Left colon (tissue), 2 donors: ENCODE measurements at regions not wholly inside any gene's neighbourhood (a gene's known extent, or its start where the extent isn't known, plus 50 kb on each side); places are given as distances from the start of the nearest gene placed in this dataset.

ENCODE experiments used
- ATAC-seq: fragments of 200-7000 bp; cut with Tn5 transposase; one replicate; pipeline ENCODE4 v1.9.1; 2020; ENCODE audit warnings: mild to moderate bottlenecking, moderate library complexity
- DNase-seq, 2 donors: peaks; one replicate each; pipeline ENCODE4 v3.0.0-alpha.2; 2020
- intact Hi-C, 2 donors: fragments of 100-400 bp; cut with DNase I in 1 of 2; cut with micrococcal nuclease in 1 of 2; formaldehyde crosslinking; loops; one replicate each; pipeline versions ENCODE4 v1.11.2 to v1.14.0; 2022; cut with DNase I, micrococcal nuclease
- donor health status: DM: no; HTN: no; CAD: no.
- donor health status: DM: yes; HTN: yes; CAD: no.

DNA sequence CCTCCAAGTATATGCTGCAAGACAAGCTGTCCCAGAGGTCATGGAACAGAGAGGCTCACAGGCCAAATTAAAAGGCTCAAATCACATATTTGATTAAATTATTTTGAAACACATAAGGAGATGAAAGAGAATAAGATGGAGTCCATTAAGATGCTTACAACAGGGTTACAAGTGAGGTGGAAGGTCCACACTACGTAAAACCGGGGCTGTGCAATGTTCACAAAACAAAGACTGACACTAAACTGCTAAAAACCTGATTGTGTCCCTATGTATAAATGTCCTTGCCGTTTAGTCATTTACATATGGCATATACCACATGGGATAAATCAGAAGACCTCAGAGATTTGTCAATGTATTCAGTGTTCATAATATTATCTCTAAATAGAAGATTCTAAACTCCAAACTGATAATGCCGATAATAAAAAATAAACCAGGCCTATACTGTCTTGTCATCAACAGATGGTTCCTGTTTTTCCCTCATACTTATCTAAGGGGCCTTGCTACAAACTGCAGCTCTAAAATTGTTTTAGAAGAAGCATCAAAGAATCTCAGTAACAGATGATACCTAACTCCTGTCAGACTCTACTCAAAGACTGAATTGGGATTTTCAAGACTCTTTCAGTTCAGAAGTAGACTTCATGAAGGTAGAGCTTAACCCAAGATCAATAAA, 51.8 kb upstream of the RIPOR2 start:
- no peak for ATAC-seq
- no peak for DNase-seq
- intact Hi-C loops: no loop called here

DNA sequence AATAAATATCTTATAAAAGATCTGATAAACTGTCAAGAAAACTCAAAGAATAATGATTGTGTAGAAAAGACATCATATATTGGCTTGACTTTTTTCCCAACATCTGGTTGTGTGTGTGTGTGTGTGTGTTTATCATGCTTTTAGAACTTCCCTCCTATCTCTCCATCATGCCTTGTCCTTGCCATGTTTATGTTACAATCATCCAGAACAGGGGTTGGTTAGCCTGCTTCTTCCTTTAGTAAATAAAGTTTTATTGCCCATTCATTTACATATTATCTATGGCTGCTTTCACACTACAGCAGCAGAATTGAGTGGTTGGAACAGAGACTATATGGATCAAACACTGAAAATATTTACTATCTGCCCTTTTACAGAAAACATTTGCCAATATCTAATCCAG, 52.8 kb upstream of the RIPOR2 start:
- DNase-seq (no peak), ATAC-seq (peak; percentile 56)
- intact Hi-C loops: no loop called here

DNA sequence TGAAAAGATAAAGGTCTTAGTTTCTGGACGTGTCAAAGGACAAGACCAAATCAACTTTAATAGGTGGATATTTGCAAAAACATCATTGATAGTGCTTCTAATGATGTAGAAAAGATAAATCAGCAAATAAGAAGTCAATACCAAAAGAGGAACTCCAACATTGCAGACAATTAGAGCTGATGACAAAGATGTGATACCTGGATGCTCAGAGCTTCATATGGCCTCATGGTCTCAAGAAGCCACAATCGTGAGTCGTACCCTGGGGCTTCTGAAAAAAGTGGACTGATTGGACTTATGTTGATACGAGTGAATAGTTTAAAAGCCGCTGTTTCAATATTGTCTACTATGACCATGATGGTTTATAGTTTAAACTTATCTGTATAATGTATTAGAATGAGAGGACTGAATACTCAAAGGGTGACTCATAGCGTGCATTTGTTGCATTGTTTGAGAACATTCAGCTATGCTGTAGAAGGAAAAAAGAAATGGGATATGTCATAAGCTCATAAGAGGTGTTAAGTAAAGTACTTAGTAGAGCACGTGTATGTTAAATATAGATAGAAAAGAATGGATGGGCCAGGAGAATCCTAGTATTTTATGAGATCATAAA, 54.6 kb upstream of the RIPOR2 start:
- intact Hi-C loops: loop anchor here in 1 of 2 donors (10.0 kb wide), 1 partner anchor 136 kb away; no protein-coding TSS in a partner anchor
- DNase-seq (no peak), ATAC-seq (no peak)

DNA sequence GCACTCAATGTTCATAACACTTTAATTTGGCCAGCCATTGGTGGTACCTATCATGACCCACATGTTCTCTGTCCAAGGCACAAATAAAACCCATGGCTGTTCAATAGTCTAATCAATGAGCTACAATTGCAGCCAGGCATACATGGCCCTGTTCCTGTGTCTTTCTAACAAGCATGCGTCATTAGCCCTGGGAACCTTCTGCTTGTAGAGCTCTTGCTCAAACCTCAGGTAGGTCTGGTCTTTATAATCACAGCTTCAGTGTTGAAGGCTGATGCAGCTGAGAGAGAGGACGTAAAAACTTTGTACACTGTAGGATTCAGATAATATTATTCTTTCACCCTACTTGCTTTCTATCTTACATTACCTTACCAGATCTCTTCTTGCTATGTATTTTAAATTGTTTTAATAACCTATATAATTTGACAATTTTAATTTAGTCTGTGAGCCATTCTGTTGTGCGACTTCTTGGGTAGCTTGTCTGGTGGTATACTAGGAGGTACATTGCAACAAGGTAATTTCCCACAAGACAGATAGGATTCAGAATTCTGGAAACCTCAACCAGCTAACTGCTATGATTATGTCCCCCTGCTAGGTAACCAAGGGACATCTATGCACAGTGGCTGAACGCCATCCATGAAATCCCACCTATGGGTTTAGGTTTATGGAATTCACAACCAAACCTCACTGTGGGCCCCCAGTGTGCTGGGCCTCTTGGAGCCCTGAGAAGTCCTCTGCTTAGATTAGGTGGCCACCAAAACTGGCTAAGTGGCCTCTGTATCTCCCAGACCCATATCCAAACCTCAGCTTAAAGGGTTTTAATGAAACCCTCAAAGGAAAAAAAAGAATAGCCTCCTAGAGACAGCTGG, 55.4 kb upstream of the RIPOR2 start:
- intact Hi-C loops: loop anchor here in 1 of 2 donors (10.0 kb wide), 1 partner anchor 136 kb away; no protein-coding TSS in a partner anchor
- no peak for ATAC-seq

DNA sequence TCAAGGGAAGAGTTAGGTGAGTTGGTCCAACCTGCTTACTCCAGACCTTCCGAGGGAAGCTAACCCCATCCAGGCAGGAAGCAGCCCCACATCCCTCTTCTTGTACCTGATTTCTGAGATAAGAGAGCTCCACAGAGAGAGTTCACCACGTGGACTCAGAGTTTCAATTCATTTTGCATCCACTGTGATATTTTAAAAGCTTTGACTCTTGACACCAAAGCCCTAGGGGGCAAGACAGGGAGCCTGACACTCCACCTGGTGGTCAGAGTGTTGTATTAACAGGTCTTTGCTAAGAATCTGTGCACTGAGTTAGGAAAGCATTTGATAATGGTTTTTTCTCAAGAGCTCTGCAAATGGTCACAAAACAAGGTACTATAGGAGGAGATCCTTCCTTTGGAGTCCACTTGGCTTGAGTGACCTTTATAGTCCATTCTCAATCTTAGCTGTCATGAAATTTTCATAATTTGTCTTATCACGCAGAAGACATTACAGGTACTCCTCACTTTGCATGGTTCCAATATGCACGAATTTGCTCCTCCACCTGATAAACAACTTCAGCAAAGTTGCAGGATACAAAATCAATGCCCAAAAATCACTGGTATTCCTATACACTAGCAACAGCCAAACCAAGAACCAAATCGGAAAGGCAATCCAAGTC, 56.2 kb upstream of the RIPOR2 start:
- DNase-seq (peak in 1 of 2 donors; percentile 37), ATAC-seq (peak; percentile 84)
- intact Hi-C loops: loop anchor here in 1 of 2 donors (10.0 kb wide), 1 partner anchor 137 kb away; no protein-coding TSS in a partner anchor

More for the DNA sequence above, 55.4 kb upstream of the RIPOR2 start:
- no peak for DNase-seq

DNA sequence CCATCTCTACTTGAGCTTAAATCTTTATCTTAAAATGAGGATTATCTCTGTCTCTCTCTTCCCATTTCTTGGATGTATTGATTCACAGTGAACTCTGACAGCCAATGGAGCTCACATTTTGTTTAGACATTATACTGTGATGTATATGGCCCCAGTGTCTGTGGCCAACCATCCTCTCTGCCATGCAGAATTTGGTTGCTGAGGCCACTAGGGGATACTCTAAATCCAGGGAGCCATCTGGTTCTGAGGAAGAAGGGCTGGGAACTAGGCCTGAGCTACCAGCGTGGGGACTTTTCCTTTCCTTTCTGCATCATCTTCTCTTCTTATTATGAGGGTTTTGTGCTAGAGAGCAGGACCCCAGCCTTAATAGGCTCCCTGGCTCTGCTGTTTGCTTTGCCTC, 59.1 kb upstream of the RIPOR2 start:
- DNase-seq (no peak), ATAC-seq (no peak)
- intact Hi-C loops: loop anchor here in 1 of 2 donors (10.0 kb wide), 1 partner anchor 140 kb away; no protein-coding TSS in a partner anchor

DNA sequence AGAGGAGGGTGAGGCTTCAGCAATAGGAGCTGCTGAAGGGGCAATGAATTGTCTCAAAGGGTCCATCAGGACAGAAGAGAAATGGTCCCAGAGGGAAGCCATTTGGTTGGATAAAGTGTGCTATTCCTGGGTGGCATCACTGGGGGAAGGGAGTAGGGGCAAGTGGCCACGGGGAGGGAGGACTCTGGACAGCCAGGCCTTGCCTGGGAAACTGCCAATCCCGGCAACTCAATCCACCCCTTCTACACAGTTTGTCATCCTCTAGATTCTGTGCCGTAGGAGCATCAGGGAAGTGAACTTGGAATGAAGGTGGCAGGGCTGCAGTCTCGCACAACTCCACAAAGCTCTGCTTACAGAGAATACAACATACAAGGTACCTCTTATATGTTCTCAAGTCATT, 59.5 kb upstream of the RIPOR2 start:
- ATAC-seq (no peak), DNase-seq (no peak)
- intact Hi-C loops: loop anchor here in 1 of 2 donors (10.0 kb wide), 1 partner anchor 140 kb away; no protein-coding TSS in a partner anchor

DNA sequence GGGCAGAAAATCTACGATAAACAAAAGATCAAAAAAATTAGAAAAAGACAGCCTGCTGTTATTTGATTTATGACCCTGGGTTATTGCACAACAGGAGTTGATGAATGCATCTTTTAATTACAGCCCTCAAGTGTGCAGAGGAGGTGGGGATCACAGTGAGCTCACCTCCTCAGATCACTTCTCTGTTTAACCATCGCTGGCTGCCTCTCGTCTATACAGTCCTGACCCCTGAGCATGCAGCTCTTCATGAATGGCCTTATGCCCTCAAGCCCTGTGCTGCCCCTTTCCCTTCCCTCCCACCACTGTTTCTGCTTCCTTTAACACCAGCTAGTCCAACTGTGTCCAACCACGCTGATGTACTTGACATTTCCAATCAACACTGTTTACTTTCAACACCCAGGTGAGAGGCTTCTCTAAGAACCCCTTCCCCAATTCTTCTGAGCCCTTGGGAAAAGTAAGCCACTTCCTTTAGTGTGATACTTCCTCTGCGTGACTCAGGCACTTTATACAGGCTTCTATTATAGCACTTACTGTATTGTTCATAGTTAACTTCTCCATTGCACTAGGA, 60.6 kb upstream of the RIPOR2 start:
- DNase-seq (no peak), ATAC-seq (no peak)
- intact Hi-C loops: loop anchor here in 1 of 2 donors (10.0 kb wide), 1 partner anchor 142 kb away; no protein-coding TSS in a partner anchor

DNA sequence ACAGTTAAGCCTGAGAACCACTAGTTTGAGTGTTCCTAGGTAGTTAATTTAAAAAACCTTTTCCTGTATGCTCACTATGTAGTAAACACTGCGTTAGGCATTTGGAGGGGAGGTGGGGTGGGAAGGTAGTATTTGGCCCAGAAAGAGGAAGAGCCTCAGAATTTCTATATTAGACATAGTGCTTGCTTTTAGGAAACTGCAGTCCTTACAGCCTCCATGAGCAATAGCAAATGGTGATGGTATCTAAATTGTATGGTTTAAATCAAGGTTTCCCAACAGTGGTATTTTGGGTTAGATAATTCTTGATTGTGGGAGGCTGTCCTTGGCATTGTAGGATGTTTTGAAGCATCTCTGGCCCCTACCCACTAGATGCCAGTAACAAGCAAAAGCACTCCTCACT, 61.5 kb upstream of the RIPOR2 start:
- DNase-seq: no peak
- intact Hi-C loops: loop anchor here in 1 of 2 donors (10.0 kb wide), 1 partner anchor 142 kb away; no protein-coding TSS in a partner anchor
- no peak for ATAC-seq

DNA sequence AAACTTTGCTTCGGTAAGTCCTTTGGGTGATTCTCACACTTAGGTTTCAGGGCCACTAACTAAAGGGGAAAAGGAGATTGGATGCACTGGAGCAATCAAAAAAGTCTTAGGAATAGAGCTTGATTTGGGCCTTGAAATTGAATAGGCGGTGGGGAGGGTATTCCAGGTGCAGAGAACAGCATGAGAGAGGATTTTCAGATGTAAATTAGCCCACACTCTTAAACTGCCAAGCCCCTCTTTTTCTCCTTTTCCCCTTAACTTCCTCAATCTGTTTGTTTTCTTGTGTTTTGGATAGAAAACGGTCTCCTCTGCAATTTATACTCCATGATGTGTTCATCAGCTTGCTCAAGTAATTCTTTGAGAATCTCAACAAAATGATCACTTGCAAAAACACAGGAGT, 62.1 kb upstream of the RIPOR2 start:
- intact Hi-C loops: loop anchor here in 1 of 2 donors (10.0 kb wide), 1 partner anchor 143 kb away; no protein-coding TSS in a partner anchor
- DNase-seq: no peak
- ATAC-seq: no peak

DNA sequence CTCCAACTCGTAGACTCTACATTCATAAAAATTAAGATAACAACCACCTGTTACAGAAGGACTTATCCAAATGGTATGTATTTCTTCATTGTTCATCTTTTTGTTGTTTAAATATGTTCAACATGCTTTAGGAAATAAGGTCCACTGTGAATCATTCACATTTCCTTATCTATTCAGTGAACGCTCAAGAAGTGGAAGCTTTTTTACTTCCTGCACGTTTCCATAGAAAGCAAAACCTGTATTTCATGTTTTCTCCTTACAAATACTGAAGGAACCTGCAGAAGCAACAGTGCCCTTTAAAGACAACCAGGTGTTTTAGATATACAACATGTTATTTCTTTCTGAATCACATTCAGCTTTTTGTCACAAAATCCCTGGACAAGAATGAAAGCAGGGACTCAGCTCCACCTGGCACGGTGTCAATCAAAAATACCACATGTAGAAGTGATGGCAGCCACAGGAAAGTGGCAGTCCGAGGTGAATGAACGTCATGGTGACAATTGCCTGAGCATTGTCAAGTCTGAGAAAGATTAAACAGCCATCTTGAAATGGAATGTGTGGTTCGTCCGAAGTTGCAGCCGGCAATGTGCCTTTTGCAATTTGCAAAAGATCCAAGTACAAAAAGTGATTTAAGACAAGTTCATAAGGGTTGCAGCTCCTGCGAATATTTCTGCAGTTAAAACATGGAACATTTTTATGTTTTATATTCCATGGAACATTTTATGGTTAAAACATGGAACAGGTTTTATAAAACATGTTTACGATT, 66.7 kb upstream of the RIPOR2 start:
- ATAC-seq (no peak), DNase-seq (no peak)
- intact Hi-C loops: no loop called here

DNA sequence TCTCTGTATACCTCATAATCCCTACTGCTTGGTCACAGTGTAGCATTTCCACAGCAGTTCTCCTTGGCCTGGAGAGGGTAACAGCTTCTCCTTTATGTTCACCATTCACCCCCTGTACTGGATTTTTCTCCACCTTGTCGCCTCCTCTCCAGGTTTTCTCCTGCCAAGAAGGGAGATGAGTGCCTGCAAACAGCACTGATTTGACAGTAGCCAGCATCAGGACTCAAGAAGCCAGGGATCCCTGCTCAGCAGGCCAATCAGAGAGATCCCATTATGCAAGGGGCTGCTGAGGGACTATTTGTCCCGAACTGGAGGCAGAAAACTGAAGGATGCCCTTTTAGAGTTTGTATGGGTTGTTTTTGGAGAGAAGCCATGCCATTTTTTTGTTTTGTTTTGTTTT, 68.6 kb upstream of the RIPOR2 start:
- DNase-seq (no peak), ATAC-seq (no peak)
- intact Hi-C loops: no loop called here

DNA sequence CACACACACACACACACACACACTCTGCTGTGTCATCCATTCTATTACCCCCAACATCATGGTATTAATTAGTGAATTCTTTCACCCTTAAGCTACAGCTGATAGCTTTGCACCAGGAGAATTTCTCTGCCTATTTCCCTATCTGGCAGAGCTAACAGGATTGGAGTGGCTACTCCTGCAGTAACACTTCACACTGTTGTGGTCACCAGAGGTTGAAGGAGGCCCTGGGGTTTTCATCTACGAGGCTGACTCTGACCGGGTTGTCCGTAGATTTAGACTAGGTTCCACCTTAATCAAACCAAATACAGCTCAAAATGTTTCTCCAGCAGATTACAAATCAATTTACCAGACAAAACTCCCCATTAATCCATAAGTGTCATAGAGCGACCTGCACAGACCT, 69.2 kb upstream of the RIPOR2 start:
- intact Hi-C loops: no loop called here
- ATAC-seq (no peak), DNase-seq (no peak)

DNA sequence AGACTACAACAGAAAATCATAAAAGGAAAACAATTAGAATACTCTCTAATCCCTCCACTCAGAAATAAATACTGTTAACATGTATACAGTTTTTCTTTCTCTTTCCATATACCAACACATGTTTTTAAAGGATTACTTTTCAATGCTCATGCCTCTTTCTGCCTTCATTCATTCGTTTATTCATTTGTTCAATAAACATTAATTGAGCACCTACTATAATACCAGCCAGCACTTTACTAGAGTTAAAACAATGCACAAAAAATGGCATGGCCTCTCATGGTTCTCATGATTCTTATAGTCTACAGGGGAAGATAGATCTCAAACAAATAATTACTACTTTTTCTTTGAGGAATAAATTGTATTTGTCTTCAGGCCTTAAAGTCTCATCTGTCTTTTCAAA, 70.3 kb upstream of the RIPOR2 start:
- intact Hi-C loops: no loop called here
- no peak for DNase-seq

DNA sequence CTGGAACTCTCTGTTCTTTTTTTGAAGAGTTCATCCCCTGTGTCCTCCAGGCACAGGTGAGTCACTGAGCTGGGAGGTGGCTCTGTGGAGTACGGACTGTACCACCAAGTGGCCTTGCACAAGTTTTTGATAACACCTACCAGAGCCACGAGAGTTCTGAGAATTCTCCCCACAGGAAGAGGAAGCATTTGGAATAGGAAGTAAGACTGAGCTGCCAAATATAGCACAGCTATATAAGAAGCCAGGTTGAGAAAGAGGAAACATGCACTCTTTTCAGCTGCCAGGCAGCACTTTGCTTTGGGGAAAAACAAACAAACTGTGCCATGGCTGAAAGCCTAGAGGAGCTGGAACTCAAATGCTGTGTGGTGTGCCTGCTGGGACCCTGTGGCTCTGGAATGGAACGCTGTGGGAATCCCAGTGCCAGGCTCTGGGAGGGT, 70.8 kb upstream of the RIPOR2 start:
- ATAC-seq: peak; percentile 87
- intact Hi-C loops: no loop called here

More for the DNA sequence above, 70.3 kb upstream of the RIPOR2 start:
- ATAC-seq: no peak

DNA sequence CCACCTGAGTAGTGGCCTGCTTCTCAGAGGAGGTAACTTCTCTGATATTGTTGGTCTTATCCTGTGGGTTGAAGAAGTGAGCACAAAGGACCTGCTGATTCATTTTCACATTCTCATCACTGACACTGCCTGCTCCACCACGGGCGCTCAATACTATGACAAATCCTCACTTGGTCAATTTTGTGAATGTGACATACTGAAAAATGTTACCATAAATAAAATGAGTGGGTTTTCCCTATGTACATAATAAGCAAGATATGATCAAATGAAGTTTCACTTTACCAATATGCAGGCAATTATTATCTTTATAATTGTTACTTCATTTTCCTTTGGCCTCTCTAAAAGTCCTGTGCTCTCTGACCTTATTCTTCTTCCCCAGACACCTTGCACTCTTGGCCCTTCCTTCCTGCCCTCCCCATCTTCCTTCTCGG, 71.5 kb upstream of the RIPOR2 start:
- intact Hi-C loops: no loop called here
- DNase-seq (no peak), ATAC-seq (no peak)

More for the DNA sequence above, 70.8 kb upstream of the RIPOR2 start:
- peak in 1 of 2 donors; percentile 68 for DNase-seq

DNA sequence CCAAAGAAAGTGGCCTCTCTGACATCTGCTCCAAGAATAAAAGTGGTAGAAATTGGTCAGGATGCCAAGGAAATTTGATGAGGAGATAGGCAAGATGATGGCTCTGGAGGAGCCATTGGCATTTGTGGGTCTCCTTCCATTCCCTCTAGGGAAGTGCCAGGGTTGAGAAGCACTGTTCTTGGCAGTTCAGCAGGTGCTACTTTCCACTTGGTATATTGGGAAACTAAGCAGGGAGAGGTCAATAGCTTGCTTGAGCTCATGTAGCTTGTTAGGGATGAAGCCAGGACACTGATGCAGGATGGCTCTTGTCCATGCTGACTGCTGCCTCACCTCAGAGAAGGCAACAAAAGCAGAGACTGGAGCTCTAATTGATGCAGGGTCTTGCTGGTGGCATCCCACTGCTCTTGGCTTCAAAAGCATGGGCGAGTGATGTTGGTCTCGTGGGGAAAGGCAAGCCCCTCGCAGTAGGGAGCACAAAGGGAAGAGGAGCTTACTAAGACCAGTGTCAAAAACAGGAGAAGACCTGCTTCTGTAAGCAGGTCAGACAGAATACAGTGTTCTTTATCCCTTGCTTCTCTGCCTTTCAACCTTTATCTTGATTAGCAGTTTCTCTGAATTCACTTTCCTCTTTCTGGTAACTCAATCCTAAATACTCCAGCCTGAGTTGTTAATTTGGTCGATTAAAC, 73.1 kb upstream of the RIPOR2 start:
- ATAC-seq: no peak
- DNase-seq: no peak
- intact Hi-C loops: no loop called here
